ENCODE measurements at regions not wholly inside any gene's neighbourhood (a gene's known extent, or its start where the extent isn't known, plus 50 kb on each side); places are given as distances from the start of the nearest gene placed in this dataset.

- TF ChIP-seq EZH2 (IDR thresholded peaks at IDR 0.05) = no peak
- TF ChIP-seq, protein P1, sequence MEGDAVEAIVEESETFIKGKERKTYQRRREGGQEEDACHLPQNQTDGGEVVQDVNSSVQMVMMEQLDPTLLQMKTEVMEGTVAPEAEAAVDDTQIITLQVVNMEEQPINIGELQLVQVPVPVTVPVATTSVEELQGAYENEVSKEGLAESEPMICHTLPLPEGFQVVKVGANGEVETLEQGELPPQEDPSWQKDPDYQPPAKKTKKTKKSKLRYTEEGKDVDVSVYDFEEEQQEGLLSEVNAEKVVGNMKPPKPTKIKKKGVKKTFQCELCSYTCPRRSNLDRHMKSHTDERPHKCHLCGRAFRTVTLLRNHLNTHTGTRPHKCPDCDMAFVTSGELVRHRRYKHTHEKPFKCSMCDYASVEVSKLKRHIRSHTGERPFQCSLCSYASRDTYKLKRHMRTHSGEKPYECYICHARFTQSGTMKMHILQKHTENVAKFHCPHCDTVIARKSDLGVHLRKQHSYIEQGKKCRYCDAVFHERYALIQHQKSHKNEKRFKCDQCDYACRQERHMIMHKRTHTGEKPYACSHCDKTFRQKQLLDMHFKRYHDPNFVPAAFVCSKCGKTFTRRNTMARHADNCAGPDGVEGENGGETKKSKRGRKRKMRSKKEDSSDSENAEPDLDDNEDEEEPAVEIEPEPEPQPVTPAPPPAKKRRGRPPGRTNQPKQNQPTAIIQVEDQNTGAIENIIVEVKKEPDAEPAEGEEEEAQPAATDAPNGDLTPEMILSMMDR (IDR thresholded peaks at IDR 0.05) = no peak
These were observed 1338.8 kb upstream of the MIR17HG start for GRCh38 chr13:90008707-90009149.

Measured in neural progenitor cell (in vitro differentiated cells).